CD4-positive, alpha-beta T cell (primary cell): ENCODE measurements at regions not wholly inside any gene's neighbourhood (a gene's known extent, or its start where the extent isn't known, plus 50 kb on each side); places are given as distances from the start of the nearest gene placed in this dataset.
"Not testable (repeated sequence)": the region's sequence is repeated elsewhere in the genome, so short reads cannot be mapped to it uniquely, and the experiment has no call there.

Source experiments
- ATAC-seq: fragments of 200-7000 bp; cut with Tn5 transposase; one replicate; pipeline ENCODE4 v1.10.0; 2022; ENCODE audit warnings: mild to moderate bottlenecking; ENCODE audit not compliant: poor library complexity
- CTCF ChIA-PET: fragments of 350-600 bp; sonication (Branson Sonifier 250); formaldehyde crosslinking; loops from one replicate; lab custom pipeline; 2021; ENCODE audit warnings: antibody characterized with exemption, inconsistent platforms; lab: Charles Lee
- POLR2A ChIA-PET: fragments of 350-600 bp; sonication (Branson Sonifier 250); formaldehyde crosslinking; loops from one replicate; lab custom pipeline; 2021; ENCODE audit warnings: antibody characterized with exemption, inconsistent platforms; lab: Charles Lee
- DNase-seq, 14 experiments: peaks; one replicate each; pipeline ENCODE4 v3.0.0-alpha.2; 2013 to 2020; ENCODE audit warnings: mixed read lengths in 2 of 14
- H3K27ac ChIP-seq, 2 donors: one replicate each; pipeline versions ENCODE4 v1.5.1 to v1.7.0; 2013; ENCODE audit warnings: low read length in 2 of 2, low read depth in 1 of 2, mild to moderate bottlenecking in 1 of 2
- H3K27me3 ChIP-seq, 2 experiments: 1 replicate in 1 of 2; 2 replicates in 1 of 2; pipeline versions ENCODE4 v1.6.1 to v1.7.0; 2013; ENCODE audit warnings: low read length in 2 of 2, control low read depth in 1 of 2, mild to moderate bottlenecking in 1 of 2, moderate library complexity in 1 of 2; ENCODE audit not compliant: insufficient read depth in 2 of 2, control insufficient read depth in 1 of 2
- H3K36me3 ChIP-seq: one replicate; pipeline ENCODE4 v1.6.1; 2013; ENCODE audit warnings: low read length, control low read depth; ENCODE audit not compliant: insufficient read depth
- H3K4me1 ChIP-seq: one replicate; pipeline ENCODE4 v1.6.1; 2013; ENCODE audit warnings: low read length, control low read depth; ENCODE audit not compliant: insufficient read depth
- H3K4me3 ChIP-seq: one replicate; pipeline ENCODE4 v1.5.1; 2013; ENCODE audit warnings: mild to moderate bottlenecking, low read length, moderate library complexity
- H3K9me3 ChIP-seq, 2 experiments: 1 replicate in 1 of 2; 2 replicates in 1 of 2; pipeline versions ENCODE4 v1.6.1 to v1.7.0; 2013; ENCODE audit warnings: low read length in 2 of 2, mild to moderate bottlenecking in 2 of 2, control low read depth in 1 of 2, moderate library complexity in 1 of 2; ENCODE audit not compliant: control insufficient read depth in 1 of 2, insufficient read depth in 1 of 2
- H3K27ac Mint-ChIP-seq: one replicate; pipeline ENCODE4 v1.8.0; 2020; ENCODE audit warnings: mixed read lengths
- H3K27me3 Mint-ChIP-seq: one replicate; pipeline ENCODE4 v1.8.0; 2021; ENCODE audit warnings: mixed read lengths
- H3K36me3 Mint-ChIP-seq: one replicate; pipeline ENCODE4 v1.8.0; 2021; ENCODE audit warnings: low read depth, mixed read lengths
- H3K4me1 Mint-ChIP-seq: one replicate; pipeline ENCODE4 v1.8.0; 2021; ENCODE audit warnings: low read depth, mixed read lengths
- H3K4me3 Mint-ChIP-seq: one replicate; pipeline ENCODE4 v1.8.0; 2020; ENCODE audit warnings: mild to moderate bottlenecking, mixed read lengths
- H3K9me3 Mint-ChIP-seq: one replicate; pipeline ENCODE4 v1.8.0; 2020; ENCODE audit warnings: mixed read lengths
- intact Hi-C, 2 experiments: fragments of 100-400 bp; cut with DNase I in 1 of 2; cut with micrococcal nuclease in 1 of 2; formaldehyde crosslinking; loops; one replicate each; pipeline versions ENCODE4 v1.15.1 to v1.9.0; 2023 to 2025; cut with DNase I, micrococcal nuclease
- TF ChIP-seq, protein P1 (sequence below): fragments of 200-600 bp; IDR thresholded peaks from one replicate; pipeline ENCODE4 v1.8.0; 2022; ENCODE audit warnings: antibody characterized with exemption, mild to moderate bottlenecking

- no peaks in the 10 kb centered on the region for H3K4me1 ChIP-seq
- no peaks in the 10 kb centered on the region for H3K9me3 Mint-ChIP-seq
- no peaks in the 10 kb centered on the region for H3K36me3 Mint-ChIP-seq
- H3K9me3 ChIP-seq = peaks cover 0 to 3% of the 10 kb centered on the region in 2 experiments
- intact Hi-C loops = no loop called here
- POLR2A ChIA-PET = no interaction called here
- no peaks in the 10 kb centered on the region for H3K27me3 Mint-ChIP-seq
- ATAC-seq = no peak
- H3K27me3 ChIP-seq = no peaks in the 10 kb centered on the region
- H3K36me3 ChIP-seq = no peaks in the 10 kb centered on the region
- no peaks in the 10 kb centered on the region for H3K4me1 Mint-ChIP-seq
- no peak overlapping the region for H3K4me3 Mint-ChIP-seq
- no peak overlapping the region for H3K27ac Mint-ChIP-seq
- TF ChIP-seq, protein P1, sequence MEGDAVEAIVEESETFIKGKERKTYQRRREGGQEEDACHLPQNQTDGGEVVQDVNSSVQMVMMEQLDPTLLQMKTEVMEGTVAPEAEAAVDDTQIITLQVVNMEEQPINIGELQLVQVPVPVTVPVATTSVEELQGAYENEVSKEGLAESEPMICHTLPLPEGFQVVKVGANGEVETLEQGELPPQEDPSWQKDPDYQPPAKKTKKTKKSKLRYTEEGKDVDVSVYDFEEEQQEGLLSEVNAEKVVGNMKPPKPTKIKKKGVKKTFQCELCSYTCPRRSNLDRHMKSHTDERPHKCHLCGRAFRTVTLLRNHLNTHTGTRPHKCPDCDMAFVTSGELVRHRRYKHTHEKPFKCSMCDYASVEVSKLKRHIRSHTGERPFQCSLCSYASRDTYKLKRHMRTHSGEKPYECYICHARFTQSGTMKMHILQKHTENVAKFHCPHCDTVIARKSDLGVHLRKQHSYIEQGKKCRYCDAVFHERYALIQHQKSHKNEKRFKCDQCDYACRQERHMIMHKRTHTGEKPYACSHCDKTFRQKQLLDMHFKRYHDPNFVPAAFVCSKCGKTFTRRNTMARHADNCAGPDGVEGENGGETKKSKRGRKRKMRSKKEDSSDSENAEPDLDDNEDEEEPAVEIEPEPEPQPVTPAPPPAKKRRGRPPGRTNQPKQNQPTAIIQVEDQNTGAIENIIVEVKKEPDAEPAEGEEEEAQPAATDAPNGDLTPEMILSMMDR = no peak
- no peak overlapping the region for H3K4me3 ChIP-seq
- no peak for DNase-seq
- H3K27ac ChIP-seq = no peak overlapping the region
- CTCF ChIA-PET = interaction anchor here (0.6 kb wide), 1 partner anchor 195 kb away, joined by 5 read pairs; no protein-coding TSS in a partner anchor
These were observed 152.6 kb upstream of the SEMA6A start for GRCh38 chr5:116727248-116727647.

DNA sequence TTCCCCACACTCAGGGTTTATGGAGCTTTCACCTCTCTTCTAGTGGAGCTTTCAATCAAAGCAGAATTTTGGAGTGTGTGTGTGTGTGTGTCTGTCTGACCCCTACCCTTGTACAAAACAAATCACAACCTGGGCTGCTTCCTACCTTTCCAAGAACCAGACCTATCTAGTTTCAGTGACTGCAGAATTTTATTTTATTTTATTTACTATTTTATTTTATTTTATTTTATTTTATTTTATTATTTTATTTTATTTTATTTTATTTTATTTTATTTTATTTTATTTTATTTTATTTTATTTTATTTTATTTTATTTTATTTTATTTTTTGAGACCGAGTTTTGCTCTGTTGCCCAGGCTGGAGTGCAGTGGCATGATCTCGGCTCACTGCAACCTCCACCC lies 151.6 kb upstream of the SEMA6A start:
- H3K4me3 ChIP-seq, H3K27me3 ChIP-seq, H3K9me3 ChIP-seq, POLR2A ChIA-PET, DNase-seq, intact Hi-C loops, H3K27ac ChIP-seq, H3K36me3 Mint-ChIP-seq, H3K27ac Mint-ChIP-seq, H3K4me1 ChIP-seq, H3K4me3 Mint-ChIP-seq, H3K9me3 Mint-ChIP-seq, H3K4me1 Mint-ChIP-seq, ATAC-seq, CTCF ChIA-PET, H3K36me3 ChIP-seq, H3K27me3 Mint-ChIP-seq: not testable (repeated sequence)

GRCh38 chr5:116724971-116725370 lies 150.3 kb upstream of the SEMA6A start:
- CTCF ChIA-PET = no interaction called here
- no peaks in the 10 kb centered on the region for H3K36me3 Mint-ChIP-seq
- Histone ChIP-seq H3K4me1 (no peaks in the 10 kb centered on the region), H3K9me3 (peaks cover 0 to 3% of the 10 kb centered on the region in 2 experiments), H3K27ac (no peak overlapping the region), H3K27me3 (no peaks in the 10 kb centered on the region), H3K4me3 (no peak overlapping the region), H3K36me3 (no peaks in the 10 kb centered on the region)
- DNase-seq (no peak), ATAC-seq (no peak)
- H3K4me1 Mint-ChIP-seq = no peaks in the 10 kb centered on the region
- POLR2A ChIA-PET = no interaction called here
- H3K9me3 Mint-ChIP-seq = no peaks in the 10 kb centered on the region
- no peak overlapping the region for H3K27ac Mint-ChIP-seq
- TF ChIP-seq, protein P1 = no peak
- H3K27me3 Mint-ChIP-seq = peaks cover 3% of the 10 kb centered on the region
- intact Hi-C loops = no loop called here
- H3K4me3 Mint-ChIP-seq = no peak overlapping the region

DNA sequence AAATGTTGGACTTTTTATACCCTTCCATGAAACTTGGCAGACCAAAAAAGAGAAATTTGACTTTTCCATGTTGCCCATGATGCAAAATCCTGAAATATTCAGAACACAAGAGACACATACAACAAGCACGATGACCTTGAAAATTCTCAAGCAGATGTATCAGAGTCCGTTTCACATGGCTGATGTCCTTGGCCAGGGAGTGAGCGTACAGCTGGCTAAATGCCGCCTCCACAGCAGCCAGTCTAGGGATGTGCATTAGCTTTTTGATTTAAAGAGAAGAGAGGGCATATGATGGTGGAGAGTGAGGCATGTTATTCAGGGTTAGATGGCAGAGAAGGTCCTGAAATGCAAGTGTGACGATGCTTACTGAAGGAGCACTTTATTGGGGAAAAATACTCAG lies 148.0 kb upstream of the SEMA6A start:
- no peak overlapping the region for H3K4me3 Mint-ChIP-seq

More for the DNA sequence above, 148.0 kb upstream of the SEMA6A start:
- no peaks in the 10 kb centered on the region for H3K36me3 Mint-ChIP-seq
- H3K27ac Mint-ChIP-seq = no peak overlapping the region
- ATAC-seq = no peak
- Histone ChIP-seq H3K27ac (no peak overlapping the region), H3K4me1 (no peaks in the 10 kb centered on the region), H3K36me3 (no peaks in the 10 kb centered on the region), H3K4me3 (no peak overlapping the region), H3K9me3 (peaks cover 0 to 3% of the 10 kb centered on the region in 2 experiments), H3K27me3 (no peaks in the 10 kb centered on the region)
- TF ChIP-seq, protein P1 = no peak
- ChIA-PET CTCF (no interaction called here), POLR2A (interaction anchor here (0.8 kb wide), 1 partner anchor 12 kb away, joined by 3 read pairs; no protein-coding TSS in a partner anchor)
- peaks cover 3% of the 10 kb centered on the region for H3K27me3 Mint-ChIP-seq
- intact Hi-C loops = no loop called here
- no peaks in the 10 kb centered on the region for H3K4me1 Mint-ChIP-seq
- H3K9me3 Mint-ChIP-seq = no peaks in the 10 kb centered on the region
- DNase-seq = no peak
